ENCODE measurements at regions not wholly inside any gene's neighbourhood (a gene's known extent, or its start where the extent isn't known, plus 50 kb on each side); places are given as distances from the start of the nearest gene placed in this dataset.

GRCh38 chr6:88359530-88360202 is 193.5 kb upstream of the CNR1 start:
- H3K4me3 Mint-ChIP-seq, result no peak overlapping the region
- peaks cover 0 to 2% of the 10 kb centered on the region in 2 donors for H3K9me3 Mint-ChIP-seq
- H3K27ac Mint-ChIP-seq, result no peak overlapping the region
- no peak for DNase-seq
- no peaks in the 10 kb centered on the region for H3K36me3 Mint-ChIP-seq
- H3K4me1 Mint-ChIP-seq, result peaks cover 0 to 2% of the 10 kb centered on the region in 2 donors
- ATAC-seq (replicated peaks), result no peak
- peaks cover 3 to 16% of the 10 kb centered on the region in 2 donors for H3K27me3 Mint-ChIP-seq

GRCh38 chr6:88358846-88359245 is 192.7 kb upstream of the CNR1 start:
- DNase-seq (no peak), ATAC-seq (replicated peaks) (no peak)
- Mint-ChIP-seq H3K4me3 (no peak overlapping the region), H3K9me3 (peaks cover 2 to 4% of the 10 kb centered on the region in 2 donors), H3K4me1 (peaks cover 0 to 2% of the 10 kb centered on the region in 2 donors), H3K27me3 (peaks cover 3 to 16% of the 10 kb centered on the region in 2 donors), H3K27ac (no peak overlapping the region), H3K36me3 (no peaks in the 10 kb centered on the region)

- ATAC-seq (replicated peaks), result no peak
- DNase-seq, result no peak
Observed at GRCh38 chr6:88349511-88349910, 183.4 kb upstream of the CNR1 start.

GRCh38 chr6:88342336-88342735 is 176.2 kb upstream of the CNR1 start:
- peaks cover 0 to 4% of the 10 kb centered on the region in 2 donors for H3K9me3 Mint-ChIP-seq
- H3K27me3 Mint-ChIP-seq, result peaks cover 5% of the 10 kb centered on the region in 2 donors
- no peaks in the 10 kb centered on the region for H3K36me3 Mint-ChIP-seq
- no peak overlapping the region for H3K4me3 Mint-ChIP-seq
- no peak overlapping the region for H3K27ac Mint-ChIP-seq
- ATAC-seq (replicated peaks) (no peak), DNase-seq (no peak)
- no peaks in the 10 kb centered on the region for H3K4me1 Mint-ChIP-seq

More at GRCh38 chr6:88349511-88349910, 183.4 kb upstream of the CNR1 start:
- H3K27me3 Mint-ChIP-seq, result peaks cover 10 to 15% of the 10 kb centered on the region in 2 donors
- no peak overlapping the region for H3K27ac Mint-ChIP-seq
- peaks cover 3 to 4% of the 10 kb centered on the region in 2 donors for H3K9me3 Mint-ChIP-seq
- no peaks in the 10 kb centered on the region for H3K4me1 Mint-ChIP-seq
- H3K36me3 Mint-ChIP-seq, result no peaks in the 10 kb centered on the region
- H3K4me3 Mint-ChIP-seq, result no peak overlapping the region

DNA sequence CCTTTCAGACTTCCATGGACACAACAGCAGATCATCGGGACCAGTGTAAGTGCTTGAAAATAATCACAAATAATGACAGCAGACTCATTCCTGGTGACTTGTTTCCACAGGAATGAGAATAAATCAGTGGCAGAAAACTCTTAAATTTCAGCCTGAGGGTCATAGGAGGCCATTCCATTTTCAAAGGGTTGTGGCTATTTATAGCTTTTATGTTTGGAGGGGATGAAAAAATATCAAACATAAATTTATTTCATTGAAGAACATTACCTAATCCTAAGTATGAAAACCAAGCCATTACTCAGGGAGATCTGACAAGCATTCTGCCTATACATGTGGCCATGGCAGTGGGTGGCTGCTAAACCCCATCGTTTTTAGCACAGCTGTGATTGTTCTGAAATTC is 173.6 kb upstream of the CNR1 start:
- Mint-ChIP-seq H3K4me3 (no peak overlapping the region), H3K36me3 (no peaks in the 10 kb centered on the region), H3K9me3 (peaks cover 5 to 12% of the 10 kb centered on the region in 2 donors), H3K27me3 (peaks cover 0 to 10% of the 10 kb centered on the region in 2 donors), H3K27ac (no peak overlapping the region), H3K4me1 (no peaks in the 10 kb centered on the region)
- DNase-seq (no peak), ATAC-seq (replicated peaks) (no peak)

DNA sequence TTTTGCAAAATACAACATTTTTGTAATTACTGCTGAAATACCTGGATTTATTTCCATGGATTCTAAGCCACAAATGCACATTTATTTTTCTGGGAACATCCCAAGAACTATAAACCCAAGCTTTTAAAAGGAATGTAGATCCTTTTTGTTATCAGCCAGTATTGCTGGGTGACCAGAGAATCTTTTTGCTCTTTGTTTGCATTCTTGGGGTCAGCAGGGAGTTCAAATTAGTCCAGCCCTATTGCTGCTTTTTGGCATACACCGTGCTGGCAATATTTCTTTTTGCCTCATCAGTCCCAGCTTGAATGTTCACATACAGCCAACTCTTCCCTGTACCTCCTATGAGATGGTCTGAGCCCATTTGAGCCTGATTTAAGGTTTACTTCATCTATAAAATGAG is 155.2 kb upstream of the CNR1 start:
- no peaks in the 10 kb centered on the region for H3K36me3 Mint-ChIP-seq
- peaks cover 4% of the 10 kb centered on the region in 2 donors for H3K4me1 Mint-ChIP-seq
- H3K4me3 Mint-ChIP-seq, result no peak overlapping the region
- H3K9me3 Mint-ChIP-seq, result peaks cover 0 to 1% of the 10 kb centered on the region in 2 donors
- DNase-seq (no peak), ATAC-seq (replicated peaks) (no peak)
- H3K27me3 Mint-ChIP-seq, result peaks cover 11 to 22% of the 10 kb centered on the region in 2 donors
- H3K27ac Mint-ChIP-seq, result no peak overlapping the region

- peaks cover 0 to 6% of the 10 kb centered on the region in 2 donors for H3K9me3 Mint-ChIP-seq
- H3K36me3 Mint-ChIP-seq, result no peaks in the 10 kb centered on the region
- H3K4me1 Mint-ChIP-seq, result no peaks in the 10 kb centered on the region
Observed at GRCh38 chr6:88311561-88311960, 145.4 kb upstream of the CNR1 start.

DNA sequence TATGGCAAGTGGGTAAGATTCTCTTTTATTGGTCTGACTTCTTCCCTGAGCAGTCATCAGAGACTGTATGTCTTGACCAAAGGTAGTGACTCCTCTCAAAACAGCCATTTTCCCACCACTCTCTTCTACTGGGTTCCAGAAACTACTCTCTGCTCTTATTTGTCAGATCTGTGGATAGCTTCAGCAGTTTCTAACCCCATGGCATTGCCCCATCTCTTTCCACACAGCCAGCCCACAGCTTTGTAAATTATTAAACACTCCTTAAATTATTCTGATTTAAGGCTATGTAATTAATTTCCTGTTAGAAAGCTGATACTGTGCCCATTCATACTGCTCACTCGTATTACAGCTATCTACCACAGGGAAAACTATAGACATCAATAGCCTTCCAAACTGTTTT is 138.4 kb upstream of the CNR1 start:
- DNase-seq, result no peak

More at GRCh38 chr6:88311561-88311960, 145.4 kb upstream of the CNR1 start:
- Mint-ChIP-seq H3K27me3 (peaks cover 0 to 14% of the 10 kb centered on the region in 2 donors), H3K27ac (no peak overlapping the region), H3K4me3 (no peak overlapping the region)
- no peak for DNase-seq
- no peak for ATAC-seq (replicated peaks)

DNA sequence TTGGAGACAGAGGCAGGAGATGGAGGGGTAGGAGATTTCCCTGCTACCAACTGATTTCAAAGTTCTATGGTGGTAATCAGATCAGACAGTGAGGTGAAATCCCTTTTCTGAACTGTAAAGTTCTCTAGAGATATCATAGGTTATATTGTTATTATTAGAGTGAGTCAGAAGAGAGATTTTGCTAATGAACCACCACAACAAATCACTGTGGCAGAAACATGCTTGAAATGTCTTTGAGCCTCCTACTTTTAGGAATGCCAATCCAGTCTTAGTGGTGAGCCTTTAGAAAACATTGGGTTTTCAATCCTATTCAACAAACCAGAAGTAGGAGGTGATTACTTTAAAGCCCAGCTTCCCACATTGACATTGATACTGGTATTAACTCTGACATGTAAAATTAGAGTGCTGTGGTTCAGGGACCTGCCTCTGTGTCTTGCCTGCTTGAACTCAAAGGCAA is 136.7 kb upstream of the CNR1 start:
- Mint-ChIP-seq H3K4me1 (peaks cover 2 to 11% of the 10 kb centered on the region in 2 donors), H3K27ac (no peak overlapping the region), H3K27me3 (peaks cover 7 to 13% of the 10 kb centered on the region in 2 donors), H3K4me3 (no peak overlapping the region), H3K9me3 (peaks cover 0 to 4% of the 10 kb centered on the region in 2 donors), H3K36me3 (no peaks in the 10 kb centered on the region)
- DNase-seq (no peak), ATAC-seq (replicated peaks) (peak; percentile 10 to 29)

More for the DNA sequence above, 138.4 kb upstream of the CNR1 start:
- no peak overlapping the region for H3K27ac Mint-ChIP-seq
- H3K4me1 Mint-ChIP-seq, result peaks cover 2 to 11% of the 10 kb centered on the region in 2 donors
- H3K36me3 Mint-ChIP-seq, result no peaks in the 10 kb centered on the region
- H3K4me3 Mint-ChIP-seq, result no peak overlapping the region
- peaks cover 0 to 6% of the 10 kb centered on the region in 2 donors for H3K9me3 Mint-ChIP-seq
- ATAC-seq (replicated peaks), result no peak
- H3K27me3 Mint-ChIP-seq, result peaks cover 8 to 13% of the 10 kb centered on the region in 2 donors

DNA sequence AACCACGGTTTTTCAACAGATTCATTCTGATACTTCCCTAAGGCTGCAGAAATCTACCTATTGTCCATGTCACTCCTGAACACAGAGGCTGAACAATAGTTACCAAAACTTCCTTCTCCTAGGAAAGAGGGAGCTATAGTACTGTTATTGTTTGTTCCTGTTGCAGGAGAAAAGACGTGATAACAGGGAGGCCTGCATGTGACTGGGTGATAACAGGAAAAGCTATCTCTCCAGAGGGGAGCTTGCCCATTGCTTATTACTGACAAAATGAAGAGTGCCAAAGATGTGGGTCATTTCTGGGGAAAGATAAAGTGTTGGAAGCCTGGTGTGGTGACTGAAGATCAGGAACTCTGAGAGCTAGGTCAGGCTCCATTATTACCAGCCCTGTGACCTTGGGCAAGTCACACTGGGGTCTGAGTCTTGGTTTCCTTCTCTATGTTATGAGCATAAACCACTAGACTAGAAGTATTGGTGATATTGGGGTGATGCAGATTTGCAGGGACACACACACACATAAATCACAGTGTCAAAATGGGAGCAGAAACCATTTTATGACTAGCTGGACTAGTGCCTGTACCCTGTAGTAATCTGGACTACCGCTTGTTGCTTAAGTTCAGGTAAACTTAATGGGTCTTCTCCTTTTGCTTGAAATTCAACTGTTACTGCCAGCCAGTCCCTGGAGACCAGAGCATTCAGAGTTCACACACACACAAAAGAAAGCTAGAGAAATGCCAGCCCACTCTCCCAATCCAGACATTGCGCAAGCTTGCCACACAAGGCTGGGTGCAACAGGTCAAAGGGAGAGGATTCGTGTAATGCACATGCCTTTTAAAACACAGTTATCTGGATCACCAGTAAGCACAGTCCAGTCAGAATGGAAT is 136.0 kb upstream of the CNR1 start:
- Mint-ChIP-seq H3K9me3 (peaks cover 0 to 2% of the 10 kb centered on the region in 2 donors), H3K4me3 (no peak overlapping the region), H3K4me1 (peaks cover 2 to 11% of the 10 kb centered on the region in 2 donors), H3K27ac (no peak overlapping the region), H3K36me3 (no peaks in the 10 kb centered on the region), H3K27me3 (peaks cover 13 to 19% of the 10 kb centered on the region in 2 donors)
- DNase-seq, result no peak
- ATAC-seq (replicated peaks), result no peak

DNA sequence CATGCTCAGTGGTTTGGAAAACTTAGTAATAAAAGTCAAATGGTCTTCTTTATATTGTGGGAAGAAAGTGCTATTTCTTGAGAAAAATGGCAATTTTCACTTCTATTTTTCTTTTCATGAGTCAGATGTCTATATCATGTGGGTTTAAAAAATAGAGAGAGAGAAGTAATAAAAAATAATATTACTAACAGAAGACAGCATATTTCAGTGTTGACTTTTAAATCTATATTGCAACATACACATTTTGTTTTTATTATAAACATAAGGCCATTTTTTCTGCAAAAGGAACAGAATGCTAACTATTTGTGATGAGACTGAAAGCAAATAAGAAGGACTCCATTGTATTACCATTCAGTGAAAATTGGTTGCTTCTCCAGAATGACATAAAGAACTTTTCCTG is 135.1 kb upstream of the CNR1 start:
- no peak for ATAC-seq (replicated peaks)
- H3K27me3 Mint-ChIP-seq, result peaks cover 13 to 19% of the 10 kb centered on the region in 2 donors
- H3K36me3 Mint-ChIP-seq, result no peaks in the 10 kb centered on the region
- no peak overlapping the region for H3K27ac Mint-ChIP-seq
- no peak for DNase-seq
- peaks cover 2 to 11% of the 10 kb centered on the region in 2 donors for H3K4me1 Mint-ChIP-seq
- H3K9me3 Mint-ChIP-seq, result no peaks in the 10 kb centered on the region
- H3K4me3 Mint-ChIP-seq, result no peak overlapping the region

DNA sequence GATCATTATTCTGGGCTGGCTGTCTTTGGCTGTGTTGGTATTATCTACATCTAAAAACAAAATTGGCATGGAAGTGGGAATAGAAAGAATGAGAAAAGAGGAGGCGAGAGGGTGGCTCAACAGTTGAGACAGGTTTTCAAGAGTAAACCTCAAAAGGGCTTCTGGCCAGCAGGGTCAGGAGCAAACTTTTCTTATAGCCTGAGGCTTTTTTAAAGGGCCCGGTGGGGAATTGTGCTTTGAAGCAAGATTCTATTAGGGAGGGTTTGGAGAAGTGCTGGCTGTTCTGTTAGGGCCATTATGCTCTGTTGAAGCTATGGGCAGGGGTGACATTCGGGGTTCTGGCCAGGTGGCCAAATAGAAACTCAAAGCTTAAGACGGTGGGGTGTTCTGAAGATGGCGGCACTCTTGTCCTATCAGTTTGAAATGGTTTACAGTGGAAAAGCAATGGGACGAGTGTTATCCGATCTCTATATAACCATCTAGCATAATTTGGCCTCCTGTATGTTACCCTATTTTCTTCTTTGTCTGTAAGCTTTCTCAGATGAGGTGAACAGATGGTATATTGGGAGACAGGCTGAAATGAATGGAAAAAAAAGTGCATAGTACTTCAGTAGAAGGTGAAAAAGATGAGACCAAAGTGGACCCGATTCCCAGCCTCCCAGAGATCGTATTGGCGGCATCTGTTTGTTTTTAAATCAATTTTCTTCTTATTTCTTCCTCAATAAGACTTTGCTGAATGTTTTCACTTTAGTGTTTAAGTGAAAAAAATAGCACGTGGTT is 132.1 kb upstream of the CNR1 start:
- no peak for ATAC-seq (replicated peaks)
- no peak overlapping the region for H3K27ac Mint-ChIP-seq
- H3K27me3 Mint-ChIP-seq, result peaks cover 15 to 22% of the 10 kb centered on the region in 2 donors
- no peak for DNase-seq
- H3K36me3 Mint-ChIP-seq, result no peaks in the 10 kb centered on the region
- peaks cover 0 to under 1% of the 10 kb centered on the region in 2 donors for H3K9me3 Mint-ChIP-seq
- H3K4me1 Mint-ChIP-seq, result peaks cover 6 to 22% of the 10 kb centered on the region in 2 donors
- no peak overlapping the region for H3K4me3 Mint-ChIP-seq

GRCh38 chr6:88296694-88297093 is 130.5 kb upstream of the CNR1 start:
- Mint-ChIP-seq H3K4me3 (no peak overlapping the region), H3K27me3 (peaks cover 16 to 21% of the 10 kb centered on the region in 2 donors), H3K4me1 (peaks cover 4 to 15% of the 10 kb centered on the region in 2 donors), H3K36me3 (no peaks in the 10 kb centered on the region), H3K27ac (no peak overlapping the region), H3K9me3 (peaks cover 0 to 2% of the 10 kb centered on the region in 2 donors)
- no peak for DNase-seq
- ATAC-seq (replicated peaks), result no peak

DNA sequence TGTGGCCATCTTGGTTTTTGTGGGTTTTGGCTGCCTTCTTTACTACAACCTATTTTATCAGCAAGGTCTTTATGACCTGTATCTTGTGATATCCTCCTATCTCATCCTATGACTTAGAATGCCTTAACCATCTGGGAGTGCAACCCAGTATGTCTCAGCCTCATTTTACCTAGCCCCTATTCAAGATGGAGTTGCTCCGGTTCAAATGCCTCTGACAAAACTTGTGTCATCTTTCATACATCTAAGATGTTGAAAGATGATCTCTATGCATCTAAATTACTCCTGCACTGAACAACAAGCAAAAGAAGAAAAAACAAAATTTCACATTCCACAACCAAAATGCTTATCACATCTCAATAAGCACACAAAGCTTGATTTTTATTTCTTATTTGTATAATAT is 129.5 kb upstream of the CNR1 start:
- Mint-ChIP-seq H3K27ac (no peak overlapping the region), H3K4me3 (no peak overlapping the region), H3K4me1 (peaks cover 4 to 13% of the 10 kb centered on the region in 2 donors), H3K9me3 (peaks cover 2 to 4% of the 10 kb centered on the region in 2 donors), H3K27me3 (peaks cover 16 to 21% of the 10 kb centered on the region in 2 donors), H3K36me3 (peaks cover 1 to 3% of the 10 kb centered on the region in 2 donors)
- no peak for DNase-seq
- ATAC-seq (replicated peaks), result no peak

Measured in stimulated activated naive B cell treated with anti-CD40 and anti-IgM and Interleukin-4, amounts not matched to agents 10 μg/mL and 1 μg/mL and 100 μg/mL, for 72 hours (primary cell).